ENCODE measurements at regions not wholly inside any gene's neighbourhood (a gene's known extent, or its start where the extent isn't known, plus 50 kb on each side); places are given as distances from the start of the nearest gene placed in this dataset.
A peak's percentile ranks its signal among the peaks of the same experiment; 100 is the strongest.

DNA sequence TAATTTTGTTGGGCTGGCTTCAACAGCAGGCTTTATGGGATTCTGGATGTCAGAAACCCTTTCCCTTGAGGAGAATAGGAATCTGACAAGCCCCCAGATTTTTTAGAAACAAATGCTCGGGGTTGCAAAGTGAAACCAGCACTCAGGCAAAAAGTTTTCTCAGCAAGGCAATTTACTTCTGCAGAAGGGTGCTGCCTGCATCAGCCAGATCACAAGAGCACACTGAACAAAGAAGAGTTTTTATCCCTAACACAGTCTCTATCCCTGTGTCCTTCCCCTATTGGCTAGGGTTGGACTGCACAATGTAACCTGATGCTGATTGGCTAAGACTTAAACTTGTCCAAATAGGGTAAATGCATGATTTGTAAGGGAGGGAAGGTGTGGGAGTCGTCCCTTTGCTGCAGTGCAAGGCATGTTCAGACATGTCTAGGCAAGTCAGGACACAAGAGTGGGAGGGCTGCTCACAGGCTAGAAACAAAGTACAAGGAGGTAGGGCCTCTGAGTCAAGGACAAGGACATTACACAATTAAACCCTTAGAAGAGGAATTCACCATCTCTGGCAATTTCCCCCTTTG lies 175.8 kb downstream of the CCNG2 start:
- H2AK5ac ChIP-seq (ENCODE audit: insufficient read length, low read length), result no peak overlapping the region
- no peaks in the 10 kb centered on the region for H4K20me1 ChIP-seq (ENCODE audit: control insufficient read depth, insufficient read depth, insufficient read length)
- H3K9ac ChIP-seq (ENCODE audit: extremely low read depth, insufficient read length, low read length), result no peak overlapping the region
- no peak overlapping the region for H3K4me2 ChIP-seq (ENCODE audit: insufficient read depth, insufficient read length, low read length)
- no peak overlapping the region for H3K23ac ChIP-seq (ENCODE audit: insufficient read length, low read depth, low read length)
- no peak overlapping the region for H3T11ph ChIP-seq (ENCODE audit: low read length)
- TF ChIP-seq, protein P1, sequence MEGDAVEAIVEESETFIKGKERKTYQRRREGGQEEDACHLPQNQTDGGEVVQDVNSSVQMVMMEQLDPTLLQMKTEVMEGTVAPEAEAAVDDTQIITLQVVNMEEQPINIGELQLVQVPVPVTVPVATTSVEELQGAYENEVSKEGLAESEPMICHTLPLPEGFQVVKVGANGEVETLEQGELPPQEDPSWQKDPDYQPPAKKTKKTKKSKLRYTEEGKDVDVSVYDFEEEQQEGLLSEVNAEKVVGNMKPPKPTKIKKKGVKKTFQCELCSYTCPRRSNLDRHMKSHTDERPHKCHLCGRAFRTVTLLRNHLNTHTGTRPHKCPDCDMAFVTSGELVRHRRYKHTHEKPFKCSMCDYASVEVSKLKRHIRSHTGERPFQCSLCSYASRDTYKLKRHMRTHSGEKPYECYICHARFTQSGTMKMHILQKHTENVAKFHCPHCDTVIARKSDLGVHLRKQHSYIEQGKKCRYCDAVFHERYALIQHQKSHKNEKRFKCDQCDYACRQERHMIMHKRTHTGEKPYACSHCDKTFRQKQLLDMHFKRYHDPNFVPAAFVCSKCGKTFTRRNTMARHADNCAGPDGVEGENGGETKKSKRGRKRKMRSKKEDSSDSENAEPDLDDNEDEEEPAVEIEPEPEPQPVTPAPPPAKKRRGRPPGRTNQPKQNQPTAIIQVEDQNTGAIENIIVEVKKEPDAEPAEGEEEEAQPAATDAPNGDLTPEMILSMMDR (conservative IDR thresholded peaks at IDR 0.05), result no peak
- H2BK15ac ChIP-seq (ENCODE audit: low read depth, low read length), result no peak overlapping the region
- H3K36me3 Mint-ChIP-seq (ENCODE audit: insufficient read depth in 1 of 3, low read depth in 3 of 3), result peaks cover 0 to 18% (median 0%) of the 10 kb centered on the region in 3 experiments; a peak in 4 of 7 replicates
- no peak overlapping the region; a peak in 1 of 7 replicates for H3K27ac Mint-ChIP-seq
- no peak overlapping the region for H3K4me3 Mint-ChIP-seq
- no peaks in the 10 kb centered on the region; the same call in 1 of the 2 replicates for H3K27me3 Mint-ChIP-seq (ENCODE audit: low read depth)
- H2BK120ac ChIP-seq (ENCODE audit: low read depth, low read length, poor library complexity, severe bottlenecking), result no peak overlapping the region
- H3K27ac ChIP-seq (ENCODE audit: insufficient read length, low read depth, low read length), result no peak overlapping the region
- H3K79me1 ChIP-seq (ENCODE audit: insufficient read depth, low read depth, low read length, poor library complexity, severe bottlenecking), result no peaks in the 10 kb centered on the region
- H2BK20ac ChIP-seq (ENCODE audit: low read depth, low read length, poor library complexity, severe bottlenecking), result no peak overlapping the region
- no peak overlapping the region for H3K4ac ChIP-seq (ENCODE audit: low read depth, low read length)
- peak; percentile 68 for DNase-seq
- no peak overlapping the region for H4K5ac ChIP-seq (ENCODE audit: insufficient read length, low read depth, low read length)
- no peak overlapping the region for H2BK5ac ChIP-seq (ENCODE audit: insufficient read length, low read length)
- H3K23me2 ChIP-seq (ENCODE audit: insufficient read length, low read depth, low read length, poor library complexity, severe bottlenecking), result no peaks in the 10 kb centered on the region
- H4K91ac ChIP-seq (ENCODE audit: insufficient read length, low read depth, low read length), result no peak overlapping the region
- H3K56ac ChIP-seq (ENCODE audit: insufficient read length, low read depth, low read length), result no peak overlapping the region
- no peak overlapping the region for H2BK12ac ChIP-seq (ENCODE audit: insufficient read length, low read depth, low read length)
- no peaks in the 10 kb centered on the region; the same call in 1 of the 2 replicates for H3K4me1 ChIP-seq (ENCODE audit: insufficient read depth, low read length)
- no peak overlapping the region for H3K14ac ChIP-seq (ENCODE audit: insufficient read depth, low read length)
- H3K27me3 ChIP-seq (ENCODE audit: insufficient read depth, low read length), result no peaks in the 10 kb centered on the region
- peaks cover 4% of the 10 kb centered on the region for H3K9me3 ChIP-seq (ENCODE audit: control insufficient read depth, low read depth, low read length)
- no peak overlapping the region for H2AFZ ChIP-seq (ENCODE audit: low read length)
- H3K18ac ChIP-seq (ENCODE audit: insufficient read length, low read depth, low read length), result no peak overlapping the region
- H3K9me3 Mint-ChIP-seq, result peaks cover 28 to 40% of the 10 kb centered on the region in 2 experiments
- WGBS (ENCODE audit: extremely low coverage, insufficient read length, low lambda C conversion rate), result no CpG with 5 or more reads among the region's 2 CpGs
- H3K4me1 Mint-ChIP-seq, result no peaks in the 10 kb centered on the region
- no peak overlapping the region for H4K8ac ChIP-seq (replicated peaks; ENCODE audit: insufficient read length, low read depth, low read length)
- H3K79me2 ChIP-seq (ENCODE audit: insufficient read depth, low read length), result no peaks in the 10 kb centered on the region
